Astrocyte of the cerebellum (primary cell): ENCODE measurements at regions not wholly inside any gene's neighbourhood (a gene's known extent, or its start where the extent isn't known, plus 50 kb on each side); places are given as distances from the start of the nearest gene placed in this dataset.

Source experiments
- DNase-seq: peaks from one replicate; pipeline ENCODE4 v3.0.0-alpha.2; 2011; ENCODE audit warnings: low read depth
- H3K4me3 ChIP-seq: 2 replicates; pipeline ENCODE4 v1.5.1; 2011; ENCODE audit warnings: mild to moderate bottlenecking, low read depth, low read length, moderate library complexity
- in situ Hi-C: cut with HindIII; loops from 2 replicates; pipeline ENCODE4 v1.10.0; 2017; ENCODE audit warnings: low sequenced_read_pairs
- TF ChIP-seq, protein P1 (sequence below): IDR thresholded peaks from 2 replicates; pipeline ENCODE4 v1.5.1; 2012; ENCODE audit warnings: low read length, low read depth, moderate library complexity, mild to moderate bottlenecking; ENCODE audit errors: missing control alignments

DNA sequence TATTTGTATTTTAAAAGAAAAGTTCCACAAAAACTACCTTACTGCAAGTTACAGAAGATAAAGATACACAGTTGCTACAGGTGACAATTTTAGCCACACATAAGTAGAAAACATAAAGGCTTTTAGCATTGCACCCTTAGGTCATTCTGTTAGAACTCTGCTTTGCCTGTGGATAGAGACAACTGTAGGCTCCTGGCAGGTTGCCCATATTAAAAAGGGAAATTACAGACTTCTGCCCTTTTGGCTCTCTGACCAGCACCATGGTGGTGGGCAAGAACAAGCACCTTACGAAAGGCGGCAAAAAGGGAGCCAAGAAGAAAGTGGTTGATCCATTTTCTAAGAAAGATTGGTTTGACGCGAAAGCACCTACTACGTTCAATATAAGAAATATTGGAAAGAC, 223.3 kb downstream of the MC4R start:
- no peak for DNase-seq
- TF ChIP-seq, protein P1, sequence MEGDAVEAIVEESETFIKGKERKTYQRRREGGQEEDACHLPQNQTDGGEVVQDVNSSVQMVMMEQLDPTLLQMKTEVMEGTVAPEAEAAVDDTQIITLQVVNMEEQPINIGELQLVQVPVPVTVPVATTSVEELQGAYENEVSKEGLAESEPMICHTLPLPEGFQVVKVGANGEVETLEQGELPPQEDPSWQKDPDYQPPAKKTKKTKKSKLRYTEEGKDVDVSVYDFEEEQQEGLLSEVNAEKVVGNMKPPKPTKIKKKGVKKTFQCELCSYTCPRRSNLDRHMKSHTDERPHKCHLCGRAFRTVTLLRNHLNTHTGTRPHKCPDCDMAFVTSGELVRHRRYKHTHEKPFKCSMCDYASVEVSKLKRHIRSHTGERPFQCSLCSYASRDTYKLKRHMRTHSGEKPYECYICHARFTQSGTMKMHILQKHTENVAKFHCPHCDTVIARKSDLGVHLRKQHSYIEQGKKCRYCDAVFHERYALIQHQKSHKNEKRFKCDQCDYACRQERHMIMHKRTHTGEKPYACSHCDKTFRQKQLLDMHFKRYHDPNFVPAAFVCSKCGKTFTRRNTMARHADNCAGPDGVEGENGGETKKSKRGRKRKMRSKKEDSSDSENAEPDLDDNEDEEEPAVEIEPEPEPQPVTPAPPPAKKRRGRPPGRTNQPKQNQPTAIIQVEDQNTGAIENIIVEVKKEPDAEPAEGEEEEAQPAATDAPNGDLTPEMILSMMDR = no peak
- no peak overlapping the region for H3K4me3 ChIP-seq
- in situ Hi-C loops = no loop called here

DNA sequence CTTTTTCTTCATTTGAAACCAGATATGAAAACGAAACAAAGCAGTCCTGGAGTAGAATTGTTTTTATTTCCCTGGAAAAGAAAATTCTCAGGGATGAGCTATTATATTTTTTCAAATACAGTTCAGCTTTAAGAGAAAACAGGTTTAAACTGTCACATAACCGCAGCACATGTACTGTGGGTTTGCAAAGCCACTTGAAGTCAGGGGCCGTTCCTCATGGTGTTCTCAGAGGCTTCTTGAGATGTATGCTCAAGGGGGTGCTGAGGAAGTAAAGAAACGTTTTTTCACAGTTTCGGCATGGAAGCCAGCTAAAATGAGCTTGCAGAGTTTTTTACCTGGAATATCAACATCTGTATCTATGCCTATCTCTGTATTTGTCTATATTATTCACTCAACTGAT, 225.3 kb downstream of the MC4R start:
- TF ChIP-seq, protein P1 = no peak
- DNase-seq = no peak
- in situ Hi-C loops = no loop called here
- H3K4me3 ChIP-seq = no peak overlapping the region

DNA sequence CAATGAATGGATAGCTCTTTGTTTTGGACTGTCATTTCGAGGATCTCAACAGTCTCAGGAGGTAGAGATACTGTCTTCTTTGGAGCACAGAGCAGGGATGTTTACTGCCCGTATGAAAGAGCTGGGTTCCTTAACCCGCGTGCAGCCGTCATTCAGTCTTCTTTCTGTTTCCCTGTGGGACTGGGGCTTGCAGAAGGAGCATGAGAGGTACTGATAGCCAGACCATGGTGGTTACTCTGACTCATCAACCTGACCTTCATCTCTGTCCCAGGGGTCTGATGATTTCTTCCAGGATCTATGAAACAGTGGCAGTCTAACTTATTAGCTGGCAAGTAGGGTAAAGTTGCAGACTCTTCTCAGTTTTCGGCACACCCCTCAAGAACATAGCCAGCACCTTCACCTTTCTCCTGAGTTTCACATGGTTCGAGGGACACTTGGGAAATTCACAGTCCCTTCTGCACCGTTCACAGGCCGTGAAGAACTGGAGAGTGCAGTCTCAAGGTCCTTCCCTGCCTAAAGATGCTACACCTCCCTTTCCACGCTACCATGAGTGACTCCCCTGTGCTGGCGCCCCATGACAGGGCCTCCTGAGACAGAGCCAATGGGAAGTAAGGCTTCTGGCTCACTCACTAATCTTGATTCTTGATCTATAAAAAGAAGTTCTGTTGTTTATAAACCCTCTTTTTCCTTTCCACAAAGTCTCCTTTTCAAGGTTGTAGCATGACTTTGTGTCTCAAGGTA, 226.2 kb downstream of the MC4R start:
- in situ Hi-C loops = no loop called here
- H3K4me3 ChIP-seq = no peak overlapping the region
- peak; percentile 57 for DNase-seq
- TF ChIP-seq, protein P1 = no peak

DNA sequence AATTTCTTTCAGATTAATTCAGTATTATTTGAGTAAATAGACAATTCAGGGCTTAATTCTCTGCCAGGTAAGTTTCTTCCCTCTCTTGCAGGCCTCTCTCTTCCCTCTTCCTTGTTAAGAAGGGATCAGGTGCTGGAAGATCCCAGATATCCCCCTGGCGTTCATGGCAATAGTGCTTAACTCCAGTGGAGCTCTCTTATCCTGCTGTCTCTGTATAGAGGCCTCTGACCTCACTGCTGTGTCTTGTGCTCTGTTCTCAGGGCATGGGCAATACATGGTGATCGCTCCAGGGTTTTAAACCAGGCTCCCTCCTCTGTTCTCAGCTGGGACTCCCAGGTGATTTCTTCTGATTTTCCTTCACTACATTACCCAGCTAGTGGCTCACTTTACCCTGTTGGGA, 226.8 kb downstream of the MC4R start:
- H3K4me3 ChIP-seq = no peak overlapping the region
- no peak for DNase-seq
- TF ChIP-seq, protein P1 = no peak
- in situ Hi-C loops = no loop called here

DNA sequence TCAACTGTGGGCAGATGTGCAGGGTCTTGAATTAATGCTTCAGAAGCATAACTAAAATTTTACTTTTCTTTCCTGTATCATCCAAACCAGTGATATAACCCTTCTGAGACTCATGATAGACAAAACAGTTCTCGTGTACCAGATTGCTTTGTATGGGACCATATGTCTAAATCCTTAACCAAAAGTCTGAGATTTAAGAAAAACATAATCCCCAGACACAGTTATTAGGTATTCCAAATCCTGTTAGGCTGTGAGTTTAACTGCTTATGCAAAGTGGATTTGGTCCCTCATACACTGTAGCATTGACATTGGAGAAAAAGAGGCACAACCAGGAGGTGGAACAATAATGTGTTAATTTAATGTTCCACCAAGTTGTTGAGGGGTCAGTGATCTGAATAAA, 235.0 kb downstream of the PMAIP1 start:
- in situ Hi-C loops = no loop called here
- DNase-seq = no peak
- H3K4me3 ChIP-seq = no peak overlapping the region
- TF ChIP-seq, protein P1 = no peak

DNA sequence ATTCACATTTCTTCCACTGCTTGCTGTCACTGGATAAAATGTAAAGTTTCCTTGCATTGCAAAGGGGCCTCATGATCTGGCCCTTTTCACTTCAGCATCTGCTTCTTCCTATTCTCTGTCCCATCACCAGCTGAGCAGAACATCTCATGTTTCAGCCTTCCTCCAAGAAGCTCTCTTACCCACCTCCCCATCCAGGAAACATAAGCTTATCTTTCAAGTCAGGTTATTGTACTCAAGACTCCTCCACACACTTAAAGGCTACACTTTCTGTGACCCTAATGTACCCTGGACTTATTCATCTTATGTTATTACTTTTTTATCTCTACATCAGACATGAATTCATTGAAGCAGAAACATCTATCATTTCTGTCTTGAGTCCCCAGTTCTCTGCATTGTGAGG, 230.5 kb downstream of the PMAIP1 start:
- in situ Hi-C loops = no loop called here
- DNase-seq = no peak
- TF ChIP-seq, protein P1 = no peak
- H3K4me3 ChIP-seq = no peak overlapping the region
